DMS79 (cell line): ENCODE measurements at regions not wholly inside any gene's neighbourhood (a gene's known extent, or its start where the extent isn't known, plus 50 kb on each side); places are given as distances from the start of the nearest gene placed in this dataset.

ENCODE experiments used
- DNase-seq: peaks from one replicate; lab custom pipeline; 2025; lab: John Stamatoyannopoulos, UW

DNA sequence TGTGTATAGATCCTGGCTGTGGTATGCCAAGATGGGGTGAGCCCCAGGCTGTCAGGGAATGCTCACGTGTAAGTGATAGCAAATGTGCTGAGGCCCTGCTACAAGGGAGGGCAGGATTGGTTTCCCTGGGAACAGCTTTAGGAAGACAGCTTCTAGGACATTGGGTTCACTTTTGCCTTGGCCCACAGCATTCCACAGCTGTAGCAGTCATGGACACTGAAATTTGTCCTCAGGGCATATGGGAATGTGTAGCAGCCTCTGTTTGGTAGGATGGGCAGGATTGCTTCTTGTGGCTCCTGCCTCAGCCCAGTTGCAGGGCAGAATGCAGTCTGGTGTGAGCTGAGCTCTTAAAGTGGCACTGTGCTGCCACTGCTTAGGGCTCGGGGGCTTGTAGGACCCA, 1061.7 kb upstream of the WWC1 start:
- no peak for DNase-seq

DNA sequence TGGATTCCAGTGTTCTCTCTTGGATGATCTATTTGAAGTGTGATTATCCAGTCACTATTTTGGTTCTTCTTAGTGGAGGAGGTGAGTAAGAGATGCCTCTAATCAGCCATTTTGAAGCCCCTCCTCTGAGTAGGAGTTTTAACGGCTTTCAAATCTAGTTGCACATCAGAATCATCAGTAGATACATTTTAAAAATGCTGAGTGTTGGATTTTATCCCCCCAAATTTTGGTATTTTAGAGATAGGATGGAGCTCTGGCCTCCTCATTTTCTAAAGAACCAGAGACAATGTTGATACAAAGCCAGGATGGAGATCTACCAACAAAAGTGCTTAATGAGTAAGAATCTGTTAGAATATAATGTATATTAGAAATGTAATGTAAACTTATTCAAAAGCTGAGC, 1061.0 kb upstream of the WWC1 start:
- no peak for DNase-seq

DNA sequence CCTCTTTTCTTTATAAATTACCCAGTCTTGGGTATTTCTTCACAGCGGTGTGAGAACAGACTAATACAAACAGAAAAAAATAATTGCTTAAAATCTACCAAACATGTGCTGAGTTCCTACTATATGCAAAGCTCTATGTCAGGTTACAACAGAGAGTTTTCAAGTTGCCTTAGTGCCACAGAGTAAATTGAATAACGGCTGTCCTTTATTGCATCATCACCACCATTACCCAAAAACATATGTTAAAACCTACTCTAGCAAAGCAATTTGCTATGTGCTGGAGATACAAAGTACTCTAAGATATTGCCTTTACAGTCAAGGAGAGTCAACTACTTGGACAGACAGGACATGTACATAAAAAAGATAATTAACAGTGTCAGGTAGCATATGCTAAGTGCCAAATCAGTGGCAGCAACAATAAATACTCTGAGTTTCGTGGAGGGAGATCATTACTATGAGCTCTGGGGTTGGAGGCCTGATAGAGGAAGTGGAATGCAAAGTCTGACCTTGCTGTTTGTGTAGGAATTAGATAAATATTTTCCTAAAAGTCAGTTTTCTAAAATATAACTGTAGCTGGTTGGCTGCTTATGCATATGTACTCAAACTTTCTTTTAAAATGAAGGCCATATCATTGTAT, 1058.7 kb upstream of the WWC1 start:
- DNase-seq: no peak

DNA sequence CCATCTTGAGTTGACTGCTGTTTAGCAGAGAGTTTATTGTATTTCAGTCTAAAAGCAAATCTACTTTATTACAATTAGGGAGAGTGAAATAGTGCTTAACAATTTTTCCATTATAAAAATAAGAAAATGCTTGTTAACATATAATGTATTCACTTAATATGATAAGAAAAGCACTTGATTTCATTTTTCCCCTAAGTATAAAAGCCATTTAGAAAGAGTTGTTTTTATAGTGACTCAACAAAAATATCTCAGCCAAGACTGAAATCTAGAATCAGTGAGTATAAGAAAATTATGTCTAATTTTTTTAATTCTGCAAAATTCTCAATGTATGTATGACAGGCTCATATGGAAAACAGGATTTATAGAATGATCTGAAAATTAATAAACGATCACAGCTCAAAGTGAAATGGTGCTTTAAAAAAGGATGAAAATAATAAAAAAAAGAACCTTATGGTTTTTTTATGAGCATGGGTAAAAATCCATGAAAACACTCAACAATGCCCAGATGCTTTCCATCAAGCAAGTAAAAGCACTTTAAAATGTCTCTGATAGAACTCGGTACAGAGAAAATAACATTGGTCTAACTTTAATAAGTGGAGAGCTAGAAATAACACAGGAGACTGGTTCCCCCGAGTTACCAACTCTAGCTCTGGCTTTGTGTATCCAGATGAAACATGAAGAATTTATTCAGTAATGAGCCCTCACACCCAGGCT, 1057.8 kb upstream of the WWC1 start:
- DNase-seq: no peak

DNA sequence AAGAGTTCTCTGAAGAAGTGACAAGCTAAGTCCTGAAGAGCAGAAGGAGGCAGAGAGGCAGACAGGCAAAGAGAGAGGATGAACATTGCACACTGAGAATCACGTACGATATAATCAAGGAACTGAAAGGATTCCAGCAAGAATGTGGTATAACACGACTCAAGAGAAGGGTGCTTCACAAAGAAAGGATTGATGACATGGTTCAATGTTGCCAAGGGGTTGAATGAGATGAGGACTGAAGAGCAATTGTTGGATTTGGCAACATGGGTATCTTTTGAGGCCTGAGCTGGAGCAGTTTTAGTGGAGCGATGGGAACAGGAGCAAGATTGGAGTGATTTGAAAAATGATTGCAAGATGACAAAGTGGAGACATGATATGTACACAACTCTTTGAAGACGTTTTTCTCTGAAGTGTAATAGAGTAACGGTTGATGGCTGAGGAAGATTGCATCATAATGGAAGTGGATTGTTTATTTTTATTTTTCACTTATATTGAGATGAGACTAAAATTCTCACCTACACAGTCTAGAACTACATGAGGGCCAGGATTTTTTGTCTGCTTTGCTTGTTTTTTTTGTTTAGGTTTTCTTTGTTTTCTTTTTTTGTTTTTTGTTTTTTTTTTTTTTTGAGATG, 1049.9 kb upstream of the WWC1 start:
- DNase-seq: no peak

DNA sequence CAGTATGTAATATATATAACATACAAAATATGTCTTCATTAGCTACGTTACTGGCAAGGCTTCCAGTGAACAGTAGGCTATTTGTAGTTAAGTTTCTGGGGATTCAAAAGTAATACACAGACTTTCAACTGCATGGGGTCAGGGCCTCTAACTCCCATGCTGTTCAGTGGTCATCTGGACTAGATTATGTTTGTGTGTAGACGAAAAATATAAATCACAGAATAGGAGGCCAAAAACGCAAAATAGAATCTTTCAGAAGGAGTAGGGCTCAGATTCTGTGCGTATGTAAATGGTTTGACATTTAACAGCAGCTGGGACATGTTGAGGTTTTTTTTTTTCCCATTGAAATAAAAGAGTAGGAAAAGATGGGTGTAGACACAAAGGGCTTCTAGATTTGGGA, 1048.7 kb upstream of the WWC1 start:
- no peak for DNase-seq

DNA sequence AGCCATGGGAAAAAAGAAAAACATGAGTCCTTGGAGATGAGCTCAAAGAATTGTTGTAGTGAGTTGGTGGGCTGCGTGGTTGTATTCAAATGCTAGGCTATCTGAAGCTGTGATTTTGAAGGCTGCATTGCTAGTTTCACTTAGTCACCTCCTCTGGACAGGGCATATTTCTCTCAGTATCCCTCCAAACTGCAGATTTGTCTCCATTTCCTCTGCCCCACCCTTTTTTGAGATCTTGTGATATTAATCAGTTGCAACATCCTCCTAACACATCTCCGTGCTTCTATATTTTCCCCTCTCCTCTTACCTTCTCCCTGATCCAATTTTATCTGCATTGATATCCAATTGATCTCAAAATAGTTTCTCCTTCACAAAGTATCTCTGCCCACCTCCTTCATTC, 1048.0 kb upstream of the WWC1 start:
- DNase-seq: no peak

DNA sequence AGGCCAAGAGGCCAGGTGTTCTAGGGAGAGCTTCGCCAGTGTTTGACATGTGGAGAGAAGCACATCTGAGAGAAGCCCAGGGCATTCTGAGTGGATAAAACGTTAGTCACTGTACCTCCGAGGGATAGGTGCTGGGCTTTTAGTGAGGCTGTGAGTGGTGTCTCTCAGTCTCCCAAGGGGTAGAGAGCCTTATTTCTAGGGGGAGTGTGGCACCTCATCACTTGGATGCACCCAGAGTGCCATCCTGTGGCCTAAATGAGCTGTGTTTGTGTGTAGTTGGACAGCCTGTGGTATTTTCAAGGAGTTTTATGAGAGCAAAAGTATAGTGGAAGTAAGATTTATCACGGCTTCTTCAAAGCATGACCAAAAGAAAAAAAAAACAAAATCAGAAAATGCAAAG, 1046.9 kb upstream of the WWC1 start:
- DNase-seq: no peak

DNA sequence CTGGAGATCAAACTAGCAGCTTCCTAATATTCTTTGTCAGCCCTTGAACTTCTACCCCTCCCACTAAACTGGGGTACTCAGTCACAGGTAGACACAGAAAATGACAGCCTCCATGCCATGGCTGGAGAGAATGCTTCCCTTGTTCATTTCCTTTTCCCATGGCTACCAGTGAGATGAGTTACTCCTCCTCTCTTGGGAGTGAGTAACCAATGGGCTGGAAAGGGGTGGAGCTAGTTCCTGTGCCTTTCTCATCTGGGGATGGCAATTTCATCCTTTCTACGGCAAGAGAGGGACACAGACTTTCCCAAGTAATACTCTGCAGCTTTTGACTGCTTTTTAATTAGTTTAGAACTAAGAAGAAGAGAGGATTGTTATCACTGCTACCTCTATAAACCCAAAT, 1045.6 kb upstream of the WWC1 start:
- DNase-seq: no peak

DNA sequence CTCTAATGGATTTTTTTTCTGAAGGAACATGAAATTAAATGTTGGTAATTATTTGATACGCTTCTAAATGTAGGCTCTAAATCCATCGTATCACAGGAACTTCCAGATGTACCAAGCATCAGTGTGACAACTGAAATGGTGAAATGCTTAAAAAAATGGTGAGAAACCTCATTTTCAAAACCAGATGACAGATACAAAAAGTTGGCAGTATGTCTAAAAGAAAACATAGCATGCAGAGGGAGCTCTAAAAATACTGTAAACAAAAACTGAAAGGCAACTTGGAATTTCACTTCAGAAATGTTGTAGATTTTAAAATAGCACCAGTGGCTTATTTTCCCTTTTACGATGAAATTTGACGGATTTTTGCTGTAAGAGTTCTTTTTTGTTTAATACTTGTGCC, 1043.6 kb upstream of the WWC1 start:
- no peak for DNase-seq

DNA sequence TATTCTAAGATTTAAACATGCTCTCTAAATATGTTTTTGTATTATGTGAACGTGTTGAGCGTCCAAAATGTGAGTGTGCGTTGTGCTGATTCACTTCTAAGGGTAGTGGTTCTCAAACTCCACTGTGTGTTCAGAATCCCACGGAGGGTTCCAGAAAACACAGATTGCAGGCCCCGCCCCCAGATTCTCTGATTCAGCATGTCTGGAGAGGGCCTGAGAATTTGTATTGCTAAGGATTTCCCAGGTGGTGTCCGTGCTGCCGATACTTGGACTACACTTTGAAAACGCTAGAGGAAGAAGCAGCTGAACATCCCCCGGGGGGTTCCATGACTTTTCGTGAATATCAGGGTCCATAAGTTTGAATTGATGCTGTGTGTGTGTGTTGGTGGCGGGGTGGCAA, 1043.2 kb upstream of the WWC1 start:
- DNase-seq: no peak

DNA sequence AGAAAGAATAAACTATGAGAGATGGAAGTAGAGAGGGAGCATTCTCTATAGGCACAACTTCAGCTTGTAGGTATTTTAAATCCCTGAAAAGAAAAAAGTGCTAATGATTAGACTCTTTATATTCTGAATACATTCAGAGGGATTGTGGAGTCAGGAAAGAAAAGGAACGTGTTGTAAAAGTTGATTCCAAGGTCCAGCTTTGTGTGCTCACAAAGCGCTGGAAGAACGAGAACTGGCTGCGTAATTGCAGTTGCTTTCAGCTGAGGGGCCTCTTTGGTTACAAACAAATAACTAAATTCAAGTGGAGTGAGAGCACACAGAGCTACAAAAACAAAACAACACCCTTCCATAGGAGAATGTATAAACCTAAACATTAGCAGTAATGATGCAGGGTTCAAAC, 1040.4 kb upstream of the WWC1 start:
- no peak for DNase-seq

DNA sequence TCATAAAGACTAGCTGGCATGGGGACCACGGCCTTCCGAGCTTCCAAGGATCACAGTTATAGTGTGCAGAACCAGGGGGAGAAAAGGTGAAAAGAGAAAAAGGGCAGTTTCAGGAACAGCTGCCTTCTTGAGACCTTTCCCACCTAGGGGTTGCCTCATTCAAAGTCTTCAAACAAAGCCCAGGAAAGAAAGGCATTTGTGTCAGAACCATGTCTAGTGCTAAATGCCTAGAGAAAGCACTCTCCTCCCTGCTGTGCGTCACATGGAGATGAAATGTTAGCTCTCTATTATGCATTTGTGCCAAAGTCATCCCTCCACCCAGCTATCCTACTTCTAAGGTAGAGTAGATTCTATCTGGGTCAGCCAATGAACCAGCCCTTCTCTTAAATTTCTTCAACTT, 1037.3 kb upstream of the WWC1 start:
- no peak for DNase-seq

DNA sequence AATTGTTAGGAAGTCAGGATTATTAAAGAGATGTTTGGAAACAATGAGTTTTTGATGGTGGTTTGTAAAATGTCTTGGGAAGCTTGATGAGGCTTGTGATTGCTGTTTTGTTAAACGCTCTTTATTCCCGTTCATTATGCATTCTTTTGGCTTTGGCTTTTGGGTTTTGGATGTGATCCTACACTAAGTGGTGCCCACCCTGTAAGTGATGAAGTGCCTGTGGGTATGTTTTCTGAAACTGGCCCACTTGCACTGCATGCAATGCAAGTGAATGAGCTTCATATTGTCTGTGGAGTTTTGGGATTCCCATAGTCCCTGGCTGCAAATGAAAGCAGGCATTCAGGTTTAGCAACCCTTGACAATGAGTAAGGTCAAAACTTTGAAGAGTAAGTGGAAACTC, 1035.5 kb upstream of the WWC1 start:
- no peak for DNase-seq

DNA sequence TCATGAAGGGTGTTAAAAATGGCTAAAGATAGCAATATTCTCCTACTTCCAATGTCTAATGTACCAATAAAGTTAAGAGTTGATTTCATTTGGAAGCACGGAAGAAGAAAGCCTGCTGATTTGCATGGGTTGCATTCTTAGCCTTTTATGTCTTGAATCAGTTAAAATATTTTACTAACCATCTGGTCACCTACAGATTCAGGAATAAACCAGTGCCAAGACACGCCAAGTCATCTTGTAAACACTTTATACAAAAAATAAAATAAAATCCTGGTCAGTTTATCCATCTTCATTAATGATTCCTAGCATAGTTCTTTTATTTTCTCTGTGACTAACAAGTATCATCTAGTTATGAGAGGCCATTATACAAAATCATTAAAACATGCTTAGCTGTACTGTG, 1031.6 kb upstream of the WWC1 start:
- no peak for DNase-seq

DNA sequence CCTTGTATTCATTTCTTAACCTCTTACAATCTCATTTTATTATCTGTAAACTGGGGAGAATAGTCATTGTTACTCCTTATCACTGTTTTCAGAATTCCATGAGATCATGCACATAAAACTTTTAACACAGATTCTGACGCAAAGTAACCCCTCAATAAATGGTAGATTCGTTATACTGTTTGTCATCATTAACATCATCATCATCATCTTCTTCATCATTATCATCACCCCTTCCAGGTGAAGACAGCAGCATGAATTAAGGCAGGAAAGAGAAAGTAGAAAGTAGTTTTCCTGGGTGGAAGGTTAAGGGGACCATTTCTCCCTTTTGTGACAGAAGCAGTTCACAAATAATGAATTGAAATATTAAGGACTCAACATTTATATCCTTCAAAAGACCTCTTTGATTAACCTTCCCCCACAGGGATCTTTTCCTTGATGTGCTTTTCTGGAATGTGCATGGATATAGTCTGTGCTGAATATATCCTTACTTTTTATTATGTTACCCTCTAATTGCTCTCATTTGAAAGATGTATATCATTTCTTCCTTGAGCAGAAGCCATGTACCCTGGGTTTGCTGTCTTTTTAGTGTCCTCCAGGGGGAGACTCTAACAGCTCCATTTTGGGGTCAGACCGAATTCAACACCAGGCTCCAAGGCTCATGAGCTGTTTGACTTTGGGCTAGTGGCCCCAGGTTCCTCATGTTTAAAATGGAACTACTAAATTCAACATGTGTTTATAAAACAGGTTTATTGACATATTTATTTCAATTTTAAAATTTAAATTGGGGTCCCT, 1029.9 kb upstream of the WWC1 start:
- no peak for DNase-seq

DNA sequence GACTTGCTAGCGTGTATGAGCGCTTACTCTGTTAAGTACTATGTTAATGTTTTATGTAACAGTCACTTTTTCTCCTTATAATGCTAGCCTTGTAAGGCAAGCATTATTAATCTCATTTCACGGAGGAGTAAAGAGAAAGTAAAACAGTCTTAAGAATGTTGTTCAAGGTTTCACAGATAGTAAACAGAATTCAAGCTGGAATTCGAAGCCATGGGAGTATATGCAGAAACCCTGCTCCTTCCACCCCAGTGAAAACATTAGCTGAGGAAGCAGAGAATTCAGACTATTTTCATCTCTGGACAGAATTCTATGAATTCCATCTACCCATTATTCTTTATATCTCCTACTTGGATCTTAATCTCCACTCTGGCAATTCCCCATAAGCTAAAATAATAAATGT, 1028.3 kb upstream of the WWC1 start:
- no peak for DNase-seq

DNA sequence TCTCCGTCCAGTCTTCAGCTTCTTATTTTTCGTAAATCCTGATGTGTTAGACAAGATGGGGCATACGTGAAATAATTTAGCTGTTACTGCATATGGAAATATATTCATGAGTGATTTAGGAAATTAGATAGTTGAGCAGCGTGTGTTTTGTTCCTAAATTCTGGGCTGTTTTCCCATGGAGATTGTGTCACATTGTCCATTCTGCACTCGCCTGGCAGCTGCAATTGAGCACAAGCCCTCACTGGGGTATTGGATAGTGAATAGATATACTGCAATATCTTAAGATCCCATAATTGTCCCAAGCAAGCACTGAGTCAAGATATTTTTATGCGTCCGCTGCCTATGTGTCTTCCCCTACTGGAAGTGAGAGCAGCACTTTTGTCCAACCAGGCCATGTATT, 1027.1 kb upstream of the WWC1 start:
- DNase-seq: no peak

DNA sequence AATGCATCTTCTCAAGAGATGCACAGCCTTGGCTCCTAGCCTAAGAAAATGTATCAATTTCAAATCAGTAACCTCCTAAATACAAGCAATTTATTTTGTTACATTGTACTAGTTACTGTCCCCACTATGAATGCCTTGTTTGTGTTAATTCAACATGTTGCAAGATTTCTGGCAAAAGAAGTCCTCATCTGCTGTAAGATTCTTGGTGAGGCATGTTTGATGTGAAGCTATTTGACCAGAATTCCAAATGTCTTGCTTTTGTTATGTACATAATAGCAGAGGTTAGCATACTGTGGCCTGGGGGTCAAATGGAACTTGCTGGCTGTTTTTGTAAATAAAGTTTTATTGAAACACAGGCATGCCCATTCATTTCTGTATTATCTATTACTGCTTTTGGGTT, 1023.1 kb upstream of the WWC1 start:
- DNase-seq: no peak

DNA sequence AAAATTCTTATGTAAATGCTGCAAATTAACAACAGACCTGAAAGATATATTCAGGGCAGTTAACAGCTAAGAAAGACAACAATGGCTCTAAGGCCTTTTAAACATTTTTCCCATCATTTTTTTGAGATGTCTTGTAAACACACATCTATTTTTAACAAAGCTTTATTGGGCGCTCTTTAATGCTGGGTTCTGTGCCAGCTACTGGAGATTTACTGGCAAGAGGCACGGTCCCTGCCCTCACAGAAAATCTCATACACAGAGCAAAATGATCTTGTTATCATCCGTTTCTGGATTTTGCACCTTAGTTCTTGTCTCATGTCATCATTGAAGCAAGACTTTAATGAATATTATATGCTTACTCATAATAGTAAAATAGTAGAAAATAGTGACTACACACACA, 1022.3 kb upstream of the WWC1 start:
- no peak for DNase-seq

DNA sequence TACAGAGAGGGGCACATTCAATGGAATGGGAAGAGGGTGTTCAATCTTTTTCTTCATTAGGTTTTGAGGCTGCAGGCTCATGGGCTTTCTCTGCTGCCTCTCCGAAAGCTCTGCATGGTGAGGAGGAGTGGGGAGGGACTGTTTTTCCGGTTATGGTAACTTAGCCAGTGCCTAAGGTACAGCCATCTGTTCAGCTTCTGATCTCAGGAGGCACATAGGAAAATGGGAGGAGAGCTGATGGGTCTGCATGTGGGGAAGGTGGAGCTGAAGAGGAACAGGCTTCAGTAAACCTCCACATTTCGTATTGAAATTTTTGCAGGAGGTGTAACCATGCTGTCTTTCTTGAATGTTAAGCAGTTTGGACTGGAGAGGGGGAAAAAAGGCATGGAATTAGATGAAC, 1020.4 kb upstream of the WWC1 start:
- DNase-seq: no peak

DNA sequence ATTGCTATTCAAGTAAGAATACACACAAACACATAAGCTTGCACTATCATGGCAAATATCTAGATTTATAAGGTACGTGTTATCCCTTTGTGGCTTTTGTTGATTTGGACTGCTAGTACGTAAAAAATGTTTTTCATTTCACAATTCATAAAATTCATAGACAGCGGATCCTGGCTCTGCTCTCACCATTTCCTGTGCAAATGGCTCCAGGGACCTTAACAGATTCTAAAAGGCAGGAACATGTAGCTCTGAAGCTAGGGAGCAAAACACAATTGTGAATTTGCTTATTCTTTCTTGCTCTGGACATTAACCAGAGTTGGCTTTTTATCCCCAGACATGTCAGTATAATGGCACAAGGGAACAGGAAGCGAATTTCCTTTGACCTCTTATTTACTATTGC, 1019.9 kb upstream of the WWC1 start:
- no peak for DNase-seq

DNA sequence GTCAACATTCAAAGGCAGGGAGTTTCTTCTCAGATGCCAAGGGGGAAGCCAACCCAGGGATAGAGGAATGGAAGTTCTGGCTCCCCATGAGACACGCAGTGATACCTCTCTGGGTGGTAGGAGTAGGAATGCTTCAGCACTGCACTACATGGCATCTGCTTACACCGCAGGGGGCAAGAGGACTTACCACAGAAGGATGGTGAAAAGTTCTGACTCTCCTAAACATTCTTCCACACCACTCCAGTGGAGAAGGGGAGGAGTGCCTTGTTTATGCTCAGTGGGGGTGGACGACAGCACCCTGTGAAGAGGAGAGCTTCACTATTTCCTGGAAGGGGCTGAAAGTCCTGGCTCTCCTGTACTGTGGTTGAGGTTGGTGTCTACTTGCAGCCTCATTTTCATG, 1011.3 kb upstream of the WWC1 start:
- no peak for DNase-seq
